ENCODE measurements at regions not wholly inside any gene's neighbourhood (a gene's known extent, or its start where the extent isn't known, plus 50 kb on each side); places are given as distances from the start of the nearest gene placed in this dataset.

DNA sequence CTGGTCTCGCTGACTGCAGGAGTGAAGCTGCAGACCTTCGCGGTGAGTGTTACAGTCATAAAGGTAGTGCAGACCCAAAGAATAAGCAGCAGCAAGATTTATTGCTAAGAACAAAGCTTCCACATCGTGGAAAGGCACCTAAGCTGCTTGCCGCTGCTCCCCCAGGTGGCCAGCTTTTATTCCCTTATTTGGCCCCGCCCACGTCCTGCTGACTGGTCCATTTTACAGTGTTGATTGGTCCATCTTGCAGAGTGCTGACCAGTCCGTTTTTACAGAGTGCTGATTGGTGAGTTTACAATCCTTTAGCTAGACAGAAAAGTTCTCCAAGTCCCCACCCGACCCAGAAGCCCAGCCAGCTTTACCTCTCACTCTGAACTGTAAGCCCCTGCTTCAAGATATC, 227.8 kb downstream of the ABCC12 start:
- TF ChIP-seq POLR2A (IDR thresholded peaks at IDR 0.05) (no peak), POLR2AphosphoS5 (IDR thresholded peaks at IDR 0.05) (no peak)
